ENCODE measurements at regions not wholly inside any gene's neighbourhood (a gene's known extent, or its start where the extent isn't known, plus 50 kb on each side); places are given as distances from the start of the nearest gene placed in this dataset.

DNA sequence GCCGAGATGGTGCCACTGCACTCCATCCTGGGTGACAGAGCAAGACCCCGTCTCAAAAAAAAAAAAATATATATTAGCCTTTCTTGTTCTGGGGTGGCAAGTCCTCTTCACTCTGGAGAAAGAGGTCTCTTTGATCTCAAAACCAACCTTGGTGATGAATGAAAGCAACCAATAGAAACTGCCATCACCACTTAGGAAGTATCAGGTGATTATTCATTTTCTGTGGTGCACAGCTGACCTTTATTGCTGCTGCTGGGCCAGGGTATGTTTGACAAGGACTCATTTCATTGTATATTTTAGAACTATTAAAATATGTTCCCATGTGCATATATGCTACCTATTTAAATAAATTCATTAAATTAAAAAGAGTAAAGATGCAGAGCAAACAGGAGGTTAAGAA lies 76.0 kb upstream of the KIT start:
- no peak overlapping the region for H2AFZ ChIP-seq (ENCODE audit: low read depth, low read length)
- WGBS (ENCODE audit: insufficient coverage, low coverage, missing lambda C conversion rate): 69% methylated on average over 2 of the region's 2 CpGs
- no peaks in the 10 kb centered on the region for H3K27me3 ChIP-seq (ENCODE audit: control insufficient read depth in 2 of 2, insufficient read depth in 2 of 2, low read length in 2 of 2)
- DNase-seq (ENCODE audit: extremely low read depth in 1 of 4, low spot score in 3 of 4) (no peak), FAIRE-seq (no peak), ATAC-seq (no peak)
- no peaks in the 10 kb centered on the region for H3K9me3 ChIP-seq (replicated peaks; ENCODE audit: control insufficient read depth, insufficient read depth, low read depth, low read length)
- H3K79me2 ChIP-seq (ENCODE audit: control insufficient read depth, insufficient read depth, low read length): no peaks in the 10 kb centered on the region
- intact Hi-C loops (cut with micrococcal nuclease) (no loop called here), in situ Hi-C loops (cut with MboI) (no loop called here)
- ChIA-PET CTCF (ENCODE audit: low intra/inter-chr PET ratio) (no interaction called here), POLR2A (no interaction called here)
- H3K27ac ChIP-seq (ENCODE audit: extremely low read depth, low read depth, low read length): no peak overlapping the region
- H4K20me1 ChIP-seq (replicated peaks; ENCODE audit: control insufficient read depth, insufficient read depth, low read length): no peaks in the 10 kb centered on the region
- no peak overlapping the region for H3K9ac ChIP-seq (ENCODE audit: insufficient read depth in 1 of 2, low read depth in 2 of 2, low read length in 2 of 2)
- no peak for TF ChIP-seq SRSF7 (optimal IDR thresholded peaks at IDR 0.05; ENCODE audit: low read depth, low read length)
- TF ChIP-seq, protein P1, sequence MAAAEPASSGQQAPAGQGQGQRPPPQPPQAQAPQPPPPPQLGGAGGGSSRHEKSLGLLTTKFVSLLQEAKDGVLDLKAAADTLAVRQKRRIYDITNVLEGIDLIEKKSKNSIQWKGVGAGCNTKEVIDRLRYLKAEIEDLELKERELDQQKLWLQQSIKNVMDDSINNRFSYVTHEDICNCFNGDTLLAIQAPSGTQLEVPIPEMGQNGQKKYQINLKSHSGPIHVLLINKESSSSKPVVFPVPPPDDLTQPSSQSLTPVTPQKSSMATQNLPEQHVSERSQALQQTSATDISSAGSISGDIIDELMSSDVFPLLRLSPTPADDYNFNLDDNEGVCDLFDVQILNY (CRISPR knock-in tag; IDR thresholded peaks at IDR 0.05): no peak
- TF ChIP-seq ZNF311 (CRISPR knock-in tag; IDR thresholded peaks at IDR 0.05): no peak
- TF ChIP-seq, protein P2, sequence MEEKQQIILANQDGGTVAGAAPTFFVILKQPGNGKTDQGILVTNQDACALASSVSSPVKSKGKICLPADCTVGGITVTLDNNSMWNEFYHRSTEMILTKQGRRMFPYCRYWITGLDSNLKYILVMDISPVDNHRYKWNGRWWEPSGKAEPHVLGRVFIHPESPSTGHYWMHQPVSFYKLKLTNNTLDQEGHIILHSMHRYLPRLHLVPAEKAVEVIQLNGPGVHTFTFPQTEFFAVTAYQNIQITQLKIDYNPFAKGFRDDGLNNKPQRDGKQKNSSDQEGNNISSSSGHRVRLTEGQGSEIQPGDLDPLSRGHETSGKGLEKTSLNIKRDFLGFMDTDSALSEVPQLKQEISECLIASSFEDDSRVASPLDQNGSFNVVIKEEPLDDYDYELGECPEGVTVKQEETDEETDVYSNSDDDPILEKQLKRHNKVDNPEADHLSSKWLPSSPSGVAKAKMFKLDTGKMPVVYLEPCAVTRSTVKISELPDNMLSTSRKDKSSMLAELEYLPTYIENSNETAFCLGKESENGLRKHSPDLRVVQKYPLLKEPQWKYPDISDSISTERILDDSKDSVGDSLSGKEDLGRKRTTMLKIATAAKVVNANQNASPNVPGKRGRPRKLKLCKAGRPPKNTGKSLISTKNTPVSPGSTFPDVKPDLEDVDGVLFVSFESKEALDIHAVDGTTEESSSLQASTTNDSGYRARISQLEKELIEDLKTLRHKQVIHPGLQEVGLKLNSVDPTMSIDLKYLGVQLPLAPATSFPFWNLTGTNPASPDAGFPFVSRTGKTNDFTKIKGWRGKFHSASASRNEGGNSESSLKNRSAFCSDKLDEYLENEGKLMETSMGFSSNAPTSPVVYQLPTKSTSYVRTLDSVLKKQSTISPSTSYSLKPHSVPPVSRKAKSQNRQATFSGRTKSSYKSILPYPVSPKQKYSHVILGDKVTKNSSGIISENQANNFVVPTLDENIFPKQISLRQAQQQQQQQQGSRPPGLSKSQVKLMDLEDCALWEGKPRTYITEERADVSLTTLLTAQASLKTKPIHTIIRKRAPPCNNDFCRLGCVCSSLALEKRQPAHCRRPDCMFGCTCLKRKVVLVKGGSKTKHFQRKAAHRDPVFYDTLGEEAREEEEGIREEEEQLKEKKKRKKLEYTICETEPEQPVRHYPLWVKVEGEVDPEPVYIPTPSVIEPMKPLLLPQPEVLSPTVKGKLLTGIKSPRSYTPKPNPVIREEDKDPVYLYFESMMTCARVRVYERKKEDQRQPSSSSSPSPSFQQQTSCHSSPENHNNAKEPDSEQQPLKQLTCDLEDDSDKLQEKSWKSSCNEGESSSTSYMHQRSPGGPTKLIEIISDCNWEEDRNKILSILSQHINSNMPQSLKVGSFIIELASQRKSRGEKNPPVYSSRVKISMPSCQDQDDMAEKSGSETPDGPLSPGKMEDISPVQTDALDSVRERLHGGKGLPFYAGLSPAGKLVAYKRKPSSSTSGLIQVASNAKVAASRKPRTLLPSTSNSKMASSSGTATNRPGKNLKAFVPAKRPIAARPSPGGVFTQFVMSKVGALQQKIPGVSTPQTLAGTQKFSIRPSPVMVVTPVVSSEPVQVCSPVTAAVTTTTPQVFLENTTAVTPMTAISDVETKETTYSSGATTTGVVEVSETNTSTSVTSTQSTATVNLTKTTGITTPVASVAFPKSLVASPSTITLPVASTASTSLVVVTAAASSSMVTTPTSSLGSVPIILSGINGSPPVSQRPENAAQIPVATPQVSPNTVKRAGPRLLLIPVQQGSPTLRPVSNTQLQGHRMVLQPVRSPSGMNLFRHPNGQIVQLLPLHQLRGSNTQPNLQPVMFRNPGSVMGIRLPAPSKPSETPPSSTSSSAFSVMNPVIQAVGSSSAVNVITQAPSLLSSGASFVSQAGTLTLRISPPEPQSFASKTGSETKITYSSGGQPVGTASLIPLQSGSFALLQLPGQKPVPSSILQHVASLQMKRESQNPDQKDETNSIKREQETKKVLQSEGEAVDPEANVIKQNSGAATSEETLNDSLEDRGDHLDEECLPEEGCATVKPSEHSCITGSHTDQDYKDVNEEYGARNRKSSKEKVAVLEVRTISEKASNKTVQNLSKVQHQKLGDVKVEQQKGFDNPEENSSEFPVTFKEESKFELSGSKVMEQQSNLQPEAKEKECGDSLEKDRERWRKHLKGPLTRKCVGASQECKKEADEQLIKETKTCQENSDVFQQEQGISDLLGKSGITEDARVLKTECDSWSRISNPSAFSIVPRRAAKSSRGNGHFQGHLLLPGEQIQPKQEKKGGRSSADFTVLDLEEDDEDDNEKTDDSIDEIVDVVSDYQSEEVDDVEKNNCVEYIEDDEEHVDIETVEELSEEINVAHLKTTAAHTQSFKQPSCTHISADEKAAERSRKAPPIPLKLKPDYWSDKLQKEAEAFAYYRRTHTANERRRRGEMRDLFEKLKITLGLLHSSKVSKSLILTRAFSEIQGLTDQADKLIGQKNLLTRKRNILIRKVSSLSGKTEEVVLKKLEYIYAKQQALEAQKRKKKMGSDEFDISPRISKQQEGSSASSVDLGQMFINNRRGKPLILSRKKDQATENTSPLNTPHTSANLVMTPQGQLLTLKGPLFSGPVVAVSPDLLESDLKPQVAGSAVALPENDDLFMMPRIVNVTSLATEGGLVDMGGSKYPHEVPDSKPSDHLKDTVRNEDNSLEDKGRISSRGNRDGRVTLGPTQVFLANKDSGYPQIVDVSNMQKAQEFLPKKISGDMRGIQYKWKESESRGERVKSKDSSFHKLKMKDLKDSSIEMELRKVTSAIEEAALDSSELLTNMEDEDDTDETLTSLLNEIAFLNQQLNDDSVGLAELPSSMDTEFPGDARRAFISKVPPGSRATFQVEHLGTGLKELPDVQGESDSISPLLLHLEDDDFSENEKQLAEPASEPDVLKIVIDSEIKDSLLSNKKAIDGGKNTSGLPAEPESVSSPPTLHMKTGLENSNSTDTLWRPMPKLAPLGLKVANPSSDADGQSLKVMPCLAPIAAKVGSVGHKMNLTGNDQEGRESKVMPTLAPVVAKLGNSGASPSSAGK (IDR thresholded peaks at IDR 0.05): no peak
- no peak for TF ChIP-seq NCOR1 (IDR thresholded peaks at IDR 0.05)
- TF ChIP-seq TCF7 (IDR thresholded peaks at IDR 0.05; ENCODE audit: borderline replicate concordance): no peak
- TF ChIP-seq RBM15 (IDR thresholded peaks at IDR 0.05; ENCODE audit: insufficient read depth, low read length): no peak
- TF ChIP-seq, protein P3, sequence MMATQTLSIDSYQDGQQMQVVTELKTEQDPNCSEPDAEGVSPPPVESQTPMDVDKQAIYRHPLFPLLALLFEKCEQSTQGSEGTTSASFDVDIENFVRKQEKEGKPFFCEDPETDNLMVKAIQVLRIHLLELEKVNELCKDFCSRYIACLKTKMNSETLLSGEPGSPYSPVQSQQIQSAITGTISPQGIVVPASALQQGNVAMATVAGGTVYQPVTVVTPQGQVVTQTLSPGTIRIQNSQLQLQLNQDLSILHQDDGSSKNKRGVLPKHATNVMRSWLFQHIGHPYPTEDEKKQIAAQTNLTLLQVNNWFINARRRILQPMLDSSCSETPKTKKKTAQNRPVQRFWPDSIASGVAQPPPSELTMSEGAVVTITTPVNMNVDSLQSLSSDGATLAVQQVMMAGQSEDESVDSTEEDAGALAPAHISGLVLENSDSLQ (IDR thresholded peaks at IDR 0.05): no peak
- TF ChIP-seq SRSF3 (IDR thresholded peaks at IDR 0.05; ENCODE audit: insufficient read depth, low read length): no peak
- H3K9me1 ChIP-seq (ENCODE audit: control insufficient read depth, insufficient read depth, low read length): no peaks in the 10 kb centered on the region
- BruUV-seq (replicated peaks): no TSS peak
- peaks cover 0 to 25% of the 10 kb centered on the region in 2 experiments; a peak in 4 of 5 replicates for H3K4me1 ChIP-seq (replicated peaks in 1 of 2; ENCODE audit: control insufficient read depth in 2 of 2, insufficient read depth in 2 of 2, low read length in 2 of 2)
- H3K36me3 ChIP-seq (ENCODE audit: control insufficient read depth, insufficient read depth, low read length): no peaks in the 10 kb centered on the region; the same call in 2 of the 3 replicates
- H3K4me2 ChIP-seq (ENCODE audit: insufficient read depth, low read length): no peak overlapping the region
- H3K4me3 ChIP-seq: no peak overlapping the region
